ENCODE measurements at regions not wholly inside any gene's neighbourhood (a gene's known extent, or its start where the extent isn't known, plus 50 kb on each side); places are given as distances from the start of the nearest gene placed in this dataset.

DNA sequence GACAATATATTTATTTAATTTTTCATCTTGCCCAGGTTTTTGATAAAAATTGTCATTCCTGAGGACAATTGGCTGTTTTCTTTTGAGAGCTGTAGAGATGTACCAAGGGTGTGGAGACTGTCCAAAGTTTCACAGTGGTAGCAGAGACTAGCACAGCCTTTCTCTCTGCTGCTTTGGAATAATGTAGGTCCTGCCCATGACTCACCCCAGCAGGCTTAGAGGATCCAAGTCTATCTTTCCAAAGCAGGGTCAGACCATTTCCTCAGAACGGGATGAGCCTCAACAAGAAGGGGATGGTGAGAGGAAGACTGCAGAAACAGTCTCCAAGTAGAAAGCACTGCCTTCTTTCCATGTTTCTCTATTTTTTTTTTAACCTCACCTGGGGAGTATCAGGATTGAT, 131.5 kb upstream of the RPL34 start:
- TF ChIP-seq, protein P1, sequence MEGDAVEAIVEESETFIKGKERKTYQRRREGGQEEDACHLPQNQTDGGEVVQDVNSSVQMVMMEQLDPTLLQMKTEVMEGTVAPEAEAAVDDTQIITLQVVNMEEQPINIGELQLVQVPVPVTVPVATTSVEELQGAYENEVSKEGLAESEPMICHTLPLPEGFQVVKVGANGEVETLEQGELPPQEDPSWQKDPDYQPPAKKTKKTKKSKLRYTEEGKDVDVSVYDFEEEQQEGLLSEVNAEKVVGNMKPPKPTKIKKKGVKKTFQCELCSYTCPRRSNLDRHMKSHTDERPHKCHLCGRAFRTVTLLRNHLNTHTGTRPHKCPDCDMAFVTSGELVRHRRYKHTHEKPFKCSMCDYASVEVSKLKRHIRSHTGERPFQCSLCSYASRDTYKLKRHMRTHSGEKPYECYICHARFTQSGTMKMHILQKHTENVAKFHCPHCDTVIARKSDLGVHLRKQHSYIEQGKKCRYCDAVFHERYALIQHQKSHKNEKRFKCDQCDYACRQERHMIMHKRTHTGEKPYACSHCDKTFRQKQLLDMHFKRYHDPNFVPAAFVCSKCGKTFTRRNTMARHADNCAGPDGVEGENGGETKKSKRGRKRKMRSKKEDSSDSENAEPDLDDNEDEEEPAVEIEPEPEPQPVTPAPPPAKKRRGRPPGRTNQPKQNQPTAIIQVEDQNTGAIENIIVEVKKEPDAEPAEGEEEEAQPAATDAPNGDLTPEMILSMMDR (IDR thresholded peaks at IDR 0.05; ENCODE audit: control insufficient read depth, insufficient read depth, low read depth, low read length, missing control alignments) = no peak
- no peak overlapping the region for H3K4me3 ChIP-seq (ENCODE audit: control insufficient read depth, low read depth, low read length)
- no peak for DNase-seq (ENCODE audit: low read depth)

GRCh38 chr4:108486046-108486445, 134.3 kb upstream of the RPL34 start:
- TF ChIP-seq, protein P1 (IDR thresholded peaks at IDR 0.05; ENCODE audit: control insufficient read depth, insufficient read depth, low read depth, low read length, missing control alignments) = no peak

DNA sequence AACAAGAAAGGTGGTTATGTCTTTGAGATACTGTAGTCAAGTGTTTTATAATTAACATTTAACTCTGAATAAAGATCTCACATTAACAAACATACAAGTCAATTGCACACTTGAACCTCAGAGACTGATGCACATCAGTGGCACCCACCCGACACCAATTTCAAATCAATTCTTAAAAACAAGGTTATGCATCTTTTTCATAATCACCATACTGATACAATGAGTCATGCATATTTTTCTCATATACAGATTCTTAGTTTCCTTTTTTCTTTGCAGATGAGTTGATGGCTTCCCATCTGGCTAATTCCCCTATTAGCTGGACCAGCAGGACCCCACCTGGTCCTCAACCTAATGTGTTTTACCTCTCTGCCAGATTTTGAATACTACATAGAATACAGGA, 136.2 kb upstream of the RPL34 start:
- DNase-seq (ENCODE audit: low read depth) = no peak
- TF ChIP-seq, protein P1 (IDR thresholded peaks at IDR 0.05; ENCODE audit: control insufficient read depth, insufficient read depth, low read depth, low read length, missing control alignments) = no peak
- H3K4me3 ChIP-seq (ENCODE audit: control insufficient read depth, low read depth, low read length) = no peak overlapping the region

More at GRCh38 chr4:108486046-108486445, 134.3 kb upstream of the RPL34 start:
- H3K4me3 ChIP-seq (ENCODE audit: control insufficient read depth, low read depth, low read length) = no peak overlapping the region
- no peak for DNase-seq (ENCODE audit: low read depth)

DNA sequence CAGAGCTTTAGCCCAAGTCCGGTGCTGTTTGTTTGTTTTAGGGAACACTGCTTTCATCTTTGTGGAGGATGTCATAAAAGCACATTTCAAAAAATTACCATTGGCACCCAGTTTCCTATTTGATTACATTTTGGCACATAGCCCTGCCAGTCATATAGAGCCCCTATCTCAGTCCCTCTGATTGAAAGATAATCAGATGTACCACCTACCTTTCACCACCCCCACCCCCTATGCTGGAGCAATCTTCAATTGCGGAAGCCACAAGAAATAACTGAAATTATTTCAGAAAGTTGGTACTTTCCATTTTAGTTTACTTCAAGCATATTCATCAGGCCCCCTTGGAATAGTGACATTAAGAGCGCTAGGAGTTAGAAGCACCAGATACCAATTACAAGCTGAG, 136.7 kb upstream of the RPL34 start:
- TF ChIP-seq, protein P1 (IDR thresholded peaks at IDR 0.05; ENCODE audit: control insufficient read depth, insufficient read depth, low read depth, low read length, missing control alignments) = no peak
- DNase-seq (ENCODE audit: low read depth) = no peak
- no peak overlapping the region for H3K4me3 ChIP-seq (ENCODE audit: control insufficient read depth, low read depth, low read length)

- no peak overlapping the region for H3K4me3 ChIP-seq (ENCODE audit: control insufficient read depth, low read depth, low read length)
- no peak for DNase-seq (ENCODE audit: low read depth)
- TF ChIP-seq, protein P1 (IDR thresholded peaks at IDR 0.05; ENCODE audit: control insufficient read depth, insufficient read depth, low read depth, low read length, missing control alignments) = no peak
These were observed 137.3 kb upstream of the RPL34 start for GRCh38 chr4:108483079-108483478.

DNA sequence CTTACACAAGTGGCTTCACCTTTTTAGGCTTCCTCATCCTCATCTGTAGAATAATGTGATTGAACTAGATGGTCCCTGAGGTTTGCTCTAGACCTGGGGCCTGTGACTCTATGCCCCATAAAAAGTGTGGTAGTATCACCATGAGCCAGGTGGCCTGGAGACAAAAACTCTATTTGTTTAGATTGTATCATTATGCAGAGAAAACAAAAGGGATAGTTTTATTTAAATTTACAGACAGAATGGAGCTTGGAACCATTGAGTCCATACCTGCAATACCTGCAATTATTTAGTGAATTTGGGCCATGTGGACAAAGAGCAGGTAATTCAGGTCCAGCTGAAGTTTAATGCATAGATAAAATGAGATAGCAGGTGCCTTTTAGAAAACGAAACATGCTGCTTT, 139.5 kb upstream of the RPL34 start:
- TF ChIP-seq, protein P1 (IDR thresholded peaks at IDR 0.05; ENCODE audit: control insufficient read depth, insufficient read depth, low read depth, low read length, missing control alignments) = no peak
- DNase-seq (ENCODE audit: low read depth) = no peak
- no peak overlapping the region for H3K4me3 ChIP-seq (ENCODE audit: control insufficient read depth, low read depth, low read length)

DNA sequence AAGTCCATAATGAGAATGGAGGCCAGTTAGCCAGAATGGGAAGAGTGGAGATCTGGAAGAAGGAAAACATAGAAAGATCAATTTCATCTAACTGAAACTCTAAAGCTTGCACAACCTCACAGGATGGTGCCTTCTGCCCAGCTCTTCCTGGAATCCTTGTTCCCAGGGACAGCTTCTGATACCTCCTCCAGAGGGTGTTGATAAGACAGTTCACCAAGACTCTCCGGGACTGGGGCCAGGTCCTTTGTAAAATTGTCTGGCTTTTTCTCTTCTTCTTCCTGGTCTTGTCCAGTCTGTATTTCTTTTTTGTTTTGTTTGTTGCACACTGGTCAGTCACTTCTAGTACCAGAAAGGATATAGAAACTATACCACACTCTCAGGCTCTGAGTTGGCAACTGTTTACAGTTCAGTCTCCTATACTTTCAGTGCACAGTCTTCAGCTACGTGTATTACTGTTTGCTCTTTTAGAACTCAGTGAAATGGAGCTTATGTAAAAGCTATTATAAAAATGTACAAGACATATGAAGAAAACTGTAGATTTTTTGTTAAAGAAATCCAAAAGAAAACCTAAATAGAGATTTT, 142.8 kb upstream of the RPL34 start:
- TF ChIP-seq, protein P1 (IDR thresholded peaks at IDR 0.05; ENCODE audit: control insufficient read depth, insufficient read depth, low read depth, low read length, missing control alignments) = no peak
- DNase-seq (ENCODE audit: low read depth) = no peak
- H3K4me3 ChIP-seq (ENCODE audit: control insufficient read depth, low read depth, low read length) = no peak overlapping the region
